ENCODE measurements at regions not wholly inside any gene's neighbourhood (a gene's known extent, or its start where the extent isn't known, plus 50 kb on each side); places are given as distances from the start of the nearest gene placed in this dataset.

DNA sequence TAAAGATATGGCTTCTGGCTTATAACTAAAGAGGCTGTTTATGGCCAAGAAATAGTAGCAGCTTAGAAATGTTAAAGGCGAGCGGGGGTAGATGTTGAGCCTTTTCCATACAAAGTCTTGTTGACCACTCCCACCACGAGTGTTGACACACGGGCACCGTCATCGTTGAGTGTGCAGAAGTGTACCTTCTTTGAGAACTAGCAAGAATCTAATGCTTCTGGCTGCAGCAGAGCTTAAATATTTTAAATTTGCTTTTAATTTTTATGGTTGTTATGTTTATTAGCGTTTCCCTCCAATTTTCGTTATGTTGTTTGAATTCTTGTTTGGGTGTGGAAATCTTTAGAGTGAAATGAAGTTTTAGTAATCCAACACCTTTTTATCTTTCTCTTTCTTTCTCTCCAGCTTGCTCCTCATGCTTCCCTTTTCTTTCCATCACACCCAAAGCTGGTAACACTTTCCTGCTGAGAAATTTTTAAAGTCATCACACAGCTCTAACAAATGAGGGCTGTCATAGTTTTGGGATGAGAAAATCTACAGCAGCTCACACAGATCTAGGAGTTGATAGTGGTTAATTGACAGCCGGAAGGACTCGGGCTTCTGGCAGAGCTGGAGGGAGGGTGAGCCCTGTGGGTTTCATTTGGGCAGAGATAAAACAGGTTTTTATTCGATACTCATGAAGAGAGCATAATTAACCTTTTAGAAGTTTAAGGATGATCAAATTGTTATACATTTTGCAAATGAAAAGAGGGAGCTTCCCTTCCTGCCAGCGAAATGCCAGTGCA is 120.1 kb upstream of the ZNF608 start:
- dilution Hi-C loops (cut with MboI; ENCODE audit: extremely low pct_ligation_motif_present, low sequenced_read_pairs): no loop called here
- no peak overlapping the region for H3K9ac ChIP-seq (replicated peaks; ENCODE audit: extremely low read depth, insufficient read depth, low read length)
- H3K27ac ChIP-seq (ENCODE audit: insufficient read depth, low read depth, low read length): no peak overlapping the region
- peaks cover 2% of the 10 kb centered on the region for H3K4me1 ChIP-seq (ENCODE audit: control insufficient read depth, extremely low read depth, insufficient read depth, low read length)
- intact Hi-C loops (cut with micrococcal nuclease): no loop called here
- DNase-seq (ENCODE audit: low read depth, low spot score) (no peak), FAIRE-seq (no peak)
- no peaks in the 10 kb centered on the region for H4K20me1 ChIP-seq (replicated peaks; ENCODE audit: control insufficient read depth, extremely low read depth, insufficient read depth, low read length)
- H3K36me3 ChIP-seq (ENCODE audit: control insufficient read depth in 2 of 2, extremely low read depth in 1 of 2, insufficient read depth in 2 of 2, low read length in 2 of 2): no peaks in the 10 kb centered on the region
- H2AFZ ChIP-seq (ENCODE audit: low read depth, low read length): no peak overlapping the region
- POLR2A ChIA-PET: no interaction called here
- H3K9me1 ChIP-seq (replicated peaks; ENCODE audit: control insufficient read depth, extremely low read depth, insufficient read depth, low read length): no peaks in the 10 kb centered on the region
- no peak for TF ChIP-seq MYC (IDR thresholded peaks at IDR 0.05; ENCODE audit: low read depth, low read length)
- no peak for TF ChIP-seq EZH2 (IDR thresholded peaks at IDR 0.05; ENCODE audit: borderline replicate concordance, low read depth, low read length, severe bottlenecking)
- TF ChIP-seq, protein P1, sequence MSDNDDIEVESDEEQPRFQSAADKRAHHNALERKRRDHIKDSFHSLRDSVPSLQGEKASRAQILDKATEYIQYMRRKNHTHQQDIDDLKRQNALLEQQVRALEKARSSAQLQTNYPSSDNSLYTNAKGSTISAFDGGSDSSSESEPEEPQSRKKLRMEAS (IDR thresholded peaks at IDR 0.05; ENCODE audit: insufficient read depth, insufficient read length): no peak
- TF ChIP-seq GATA2 (IDR thresholded peaks at IDR 0.05; ENCODE audit: insufficient read depth, insufficient read length, low read depth, low read length): no peak
- TF ChIP-seq POLR2A (IDR thresholded peaks at IDR 0.05; ENCODE audit: low read depth, low read length): no peak
- TF ChIP-seq FOS (IDR thresholded peaks at IDR 0.05; ENCODE audit: borderline replicate concordance, insufficient read depth, low read length): no peak
- no peak for TF ChIP-seq POLR2AphosphoS5 (IDR thresholded peaks at IDR 0.05; ENCODE audit: insufficient read depth, low read depth, low read length)
- TF ChIP-seq JUN (IDR thresholded peaks at IDR 0.05; ENCODE audit: borderline replicate concordance, insufficient read depth, insufficient read length, low read depth): no peak
- TF ChIP-seq, protein P2, sequence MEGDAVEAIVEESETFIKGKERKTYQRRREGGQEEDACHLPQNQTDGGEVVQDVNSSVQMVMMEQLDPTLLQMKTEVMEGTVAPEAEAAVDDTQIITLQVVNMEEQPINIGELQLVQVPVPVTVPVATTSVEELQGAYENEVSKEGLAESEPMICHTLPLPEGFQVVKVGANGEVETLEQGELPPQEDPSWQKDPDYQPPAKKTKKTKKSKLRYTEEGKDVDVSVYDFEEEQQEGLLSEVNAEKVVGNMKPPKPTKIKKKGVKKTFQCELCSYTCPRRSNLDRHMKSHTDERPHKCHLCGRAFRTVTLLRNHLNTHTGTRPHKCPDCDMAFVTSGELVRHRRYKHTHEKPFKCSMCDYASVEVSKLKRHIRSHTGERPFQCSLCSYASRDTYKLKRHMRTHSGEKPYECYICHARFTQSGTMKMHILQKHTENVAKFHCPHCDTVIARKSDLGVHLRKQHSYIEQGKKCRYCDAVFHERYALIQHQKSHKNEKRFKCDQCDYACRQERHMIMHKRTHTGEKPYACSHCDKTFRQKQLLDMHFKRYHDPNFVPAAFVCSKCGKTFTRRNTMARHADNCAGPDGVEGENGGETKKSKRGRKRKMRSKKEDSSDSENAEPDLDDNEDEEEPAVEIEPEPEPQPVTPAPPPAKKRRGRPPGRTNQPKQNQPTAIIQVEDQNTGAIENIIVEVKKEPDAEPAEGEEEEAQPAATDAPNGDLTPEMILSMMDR (IDR thresholded peaks at IDR 0.05; ENCODE audit: extremely low read depth in 1 of 2, insufficient read depth in 1 of 2, low read depth in 1 of 2, low read length in 2 of 2): no peak
- H3K27me3 ChIP-seq (ENCODE audit: control insufficient read depth in 2 of 2, insufficient read depth in 2 of 2, low read length in 2 of 2): no peaks in the 10 kb centered on the region
- no peaks in the 10 kb centered on the region for H3K9me3 ChIP-seq (replicated peaks; ENCODE audit: control insufficient read depth, insufficient read depth, low read length)
- H3K4me3 ChIP-seq (replicated peaks in 1 of 3; ENCODE audit: insufficient read depth in 1 of 3, low read depth in 1 of 3, low read length in 3 of 3): no peak overlapping the region
- no peak overlapping the region for H3K4me2 ChIP-seq (ENCODE audit: insufficient read depth, low read length)
- CTCF ChIA-PET: interaction anchor here (0.8 to 1.4 kb wide), 3 partner anchors 9 to 1196 kb away, joined by 3 to 4 read pairs (median 3); no protein-coding TSS in a partner anchor
- no TSS peak for BruUV-seq (replicated peaks)
- no peaks in the 10 kb centered on the region for H3K79me2 ChIP-seq (ENCODE audit: control insufficient read depth, insufficient read depth, low read length)

Data from endothelial cell of umbilical vein (primary cell).